HCT116 (cell line): ENCODE measurements at regions not wholly inside any gene's neighbourhood (a gene's known extent, or its start where the extent isn't known, plus 50 kb on each side); places are given as distances from the start of the nearest gene placed in this dataset.

Experiments
- ATAC-seq: fragments of 200-7000 bp; cut with Tn5 transposase; 2 replicates; pipeline ENCODE4 v1.9.1; 2020; ENCODE audit warnings: mild to moderate bottlenecking, moderate library complexity
- BruUV-seq: library from RNA; stranded (reverse); fragments of 400-500 nt; replicated peaks from 2 replicates; lab custom pipeline; 2021; lab: Mats Ljungman, UMichigan
- CTCF ChIA-PET: fragments of 300-600 bp; sonication (Branson Sonifier 250); formaldehyde crosslinking; loops from one replicate; lab custom pipeline; 2021; ENCODE audit warnings: antibody characterized with exemption; lab: Charles Lee
- POLR2A ChIA-PET: fragments of 300-600, 350-600 bp; sonication (Branson Sonifier 250); formaldehyde crosslinking; loops from one replicate; lab custom pipeline; 2021; ENCODE audit warnings: antibody characterized with exemption; lab: Charles Lee
- RAD21 ChIA-PET, 2 experiments: fragments of 300-600 bp; sonication (Branson Sonifier 250); formaldehyde crosslinking; loops; one replicate each; lab custom pipeline; 2023; ENCODE audit warnings: low total read pairs in 2 of 2; ENCODE audit not compliant: uncharacterized antibody in 2 of 2, unreplicated experiment in 2 of 2, low non-redundant PET in 1 of 2; lab: Charles Lee
- DNase-seq: peaks from one replicate; pipeline ENCODE4 v3.0.0-alpha.2; 2010; ENCODE audit warnings: low read depth, low spot score
- H2AFZ ChIP-seq: fragments of 200-600 bp; shearing (Covaris generic), sonication (generic); 2 replicates; pipeline ENCODE4 v1.6.1; 2017; ENCODE audit warnings: low read depth, mixed run types, mixed read lengths, antibody characterized with exemption, low read length; ENCODE audit not compliant: poor library complexity, severe bottlenecking
- H3K27ac ChIP-seq: 2 replicates; pipeline ENCODE4 v1.5.1; 2012; ENCODE audit warnings: low read depth, low read length
- H3K27me3 ChIP-seq: fragments of 200-600 bp; sonication (generic); 2 replicates; pipeline ENCODE4 v1.6.1; 2016; ENCODE audit warnings: mixed run types, low read length, mixed read lengths; ENCODE audit not compliant: insufficient read depth
- H3K36me3 ChIP-seq, 2 experiments: fragments of 200-500 bp in 1 of 2; fragments of 200-600 bp in 1 of 2; sonication (Bioruptor generic) in 1 of 2; sonication (generic) in 1 of 2; 2 replicates each; pipeline versions ENCODE4 v1.5.1 to v1.6.1; 2014 to 2016; ENCODE audit warnings: low read length in 2 of 2, inconsistent platforms in 1 of 2, mixed read lengths in 1 of 2, mixed run types in 1 of 2; ENCODE audit not compliant: insufficient read depth in 2 of 2, control insufficient read depth in 1 of 2
- H3K4me1 ChIP-seq, 2 experiments: fragments of 200-600 bp in 1 of 2; sonication (generic) in 1 of 2; 2 replicates each; pipeline versions ENCODE4 v1.5.1 to v1.6.1; 2012 to 2017; ENCODE audit warnings: low read length in 2 of 2, inconsistent platforms in 1 of 2, mild to moderate bottlenecking in 1 of 2, mixed read lengths in 1 of 2, mixed run types in 1 of 2, moderate library complexity in 1 of 2; ENCODE audit not compliant: insufficient read depth in 2 of 2, control insufficient read depth in 1 of 2
- H3K4me2 ChIP-seq: fragments of 200-600 bp; sonication (generic); 2 replicates; pipeline ENCODE4 v1.6.1; 2017; ENCODE audit warnings: mixed run types, low read length, mixed read lengths
- H3K4me3 ChIP-seq, 2 experiments: fragments of 200-600 bp in 1 of 2; sonication (generic) in 1 of 2; replicated peaks in 1 of 2; 2 replicates each; pipeline ENCODE4 v1.5.1; 2011 to 2016; ENCODE audit warnings: low read length in 2 of 2, control low read depth in 1 of 2, low read depth in 1 of 2, mild to moderate bottlenecking in 1 of 2, mixed read lengths in 1 of 2, mixed run types in 1 of 2
- H3K79me2 ChIP-seq: fragments of 200-600 bp; sonication (generic); 2 replicates; pipeline ENCODE4 v1.6.1; 2017; ENCODE audit warnings: mild to moderate bottlenecking, mixed run types, low read length, moderate library complexity, mixed read lengths; ENCODE audit not compliant: insufficient read depth
- H3K9ac ChIP-seq: fragments of 200-600 bp; sonication (generic); 2 replicates; pipeline ENCODE4 v1.6.1; 2016; ENCODE audit warnings: low read length, mixed read lengths
- H3K9me2 ChIP-seq: fragments of 200-600 bp; sonication (generic), shearing (Covaris generic); 2 replicates; pipeline ENCODE4 v1.6.1; 2017; ENCODE audit warnings: mixed run types, mild to moderate bottlenecking, moderate library complexity; ENCODE audit not compliant: insufficient read depth
- H3K9me3 ChIP-seq, 2 experiments: fragments of 200-500 bp in 1 of 2; fragments of 200-600 bp in 1 of 2; sonication (Bioruptor generic) in 1 of 2; sonication (generic) in 1 of 2; 2 replicates each; pipeline ENCODE4 v1.6.1; 2014 to 2017; ENCODE audit warnings: low read length in 2 of 2, mixed read lengths in 2 of 2, inconsistent platforms in 1 of 2, low read depth in 1 of 2, mild to moderate bottlenecking in 1 of 2, mixed run types in 1 of 2, moderate library complexity in 1 of 2; ENCODE audit not compliant: control insufficient read depth in 1 of 2, insufficient read depth in 1 of 2
- H4K20me1 ChIP-seq: fragments of 200-600 bp; sonication (generic), shearing (Covaris generic); 2 replicates; pipeline ENCODE4 v1.6.1; 2017; ENCODE audit warnings: mixed run types, mild to moderate bottlenecking, moderate library complexity; ENCODE audit not compliant: insufficient read depth
- ATF3 ChIP-seq: IDR thresholded peaks from 2 replicates; pipeline ENCODE4 v1.6.1; 2012
- CBX3 ChIP-seq: IDR thresholded peaks from 2 replicates; pipeline ENCODE4 v1.6.1; 2012; ENCODE audit warnings: low read depth
- EZH2 ChIP-seq: fragments of 200-600 bp; sonication (generic); IDR thresholded peaks from 2 replicates; pipeline ENCODE4 v1.6.1; 2017; ENCODE audit warnings: antibody characterized with exemption, mixed run types
- EZH2phosphoT487 ChIP-seq: fragments of 200-600 bp; IDR thresholded peaks from 2 replicates; pipeline ENCODE4 v1.6.1; 2018; ENCODE audit warnings: antibody characterized with exemption, borderline replicate concordance
- JUND ChIP-seq: IDR thresholded peaks from 2 replicates; pipeline ENCODE4 v1.6.1; 2012
- MAX ChIP-seq: IDR thresholded peaks from 2 replicates; pipeline ENCODE4 v1.6.1; 2012
- POLR2AphosphoS5 ChIP-seq: IDR thresholded peaks from 2 replicates; pipeline ENCODE4 v1.6.1; 2011; ENCODE audit warnings: mild to moderate bottlenecking, low read depth, low read length, moderate library complexity
- RAD21 ChIP-seq: IDR thresholded peaks from 2 replicates; pipeline ENCODE4 v1.6.1; 2012; ENCODE audit warnings: low read depth, mild to moderate bottlenecking
- REST ChIP-seq: IDR thresholded peaks from 2 replicates; pipeline ENCODE4 v1.6.1; 2012; ENCODE audit warnings: low read depth
- SIN3A ChIP-seq: IDR thresholded peaks from 2 replicates; pipeline ENCODE4 v1.6.1; 2012; ENCODE audit warnings: low read depth
- SP1 ChIP-seq: IDR thresholded peaks from 2 replicates; pipeline ENCODE4 v1.6.1; 2012; ENCODE audit warnings: low read depth
- SRF ChIP-seq: IDR thresholded peaks from 2 replicates; pipeline ENCODE4 v1.6.1; 2012; ENCODE audit warnings: low read depth
- TCF7L2 ChIP-seq: IDR thresholded peaks from 2 replicates; pipeline ENCODE4 v1.7.0; 2011; ENCODE audit warnings: borderline replicate concordance, inconsistent platforms; ENCODE audit not compliant: insufficient read depth, insufficient read length; ENCODE audit errors: extremely low read depth
- ZBTB33 ChIP-seq: IDR thresholded peaks from 2 replicates; pipeline ENCODE4 v1.6.1; 2011; ENCODE audit warnings: mild to moderate bottlenecking, low read length, moderate library complexity; ENCODE audit not compliant: insufficient replicate concordance; ENCODE audit errors: extremely low read depth
- intact Hi-C: fragments of 100-400 bp; cut with micrococcal nuclease; formaldehyde crosslinking; loops from 2 replicates; pipeline ENCODE4 v1.10.0; 2022

- TF ChIP-seq REST, result no peak
Measured at GRCh38 chr9:106321394-106322180, 541.4 kb upstream of the ZNF462 start (continued).

GRCh38 chr9:106322706-106323245 lies 540.2 kb upstream of the ZNF462 start:
- intact Hi-C loops, result no loop called here
- H3K4me2 ChIP-seq, result no peak overlapping the region
- ChIA-PET RAD21 (no interaction called here), CTCF (no interaction called here), POLR2A (no interaction called here)
- H4K20me1 ChIP-seq, result no peaks in the 10 kb centered on the region
- BruUV-seq, result no TSS peak
- H2AFZ ChIP-seq, result no peak overlapping the region
- no peak overlapping the region for H3K9ac ChIP-seq
- H3K27ac ChIP-seq, result no peak overlapping the region
- no peaks in the 10 kb centered on the region for H3K9me3 ChIP-seq
- H3K36me3 ChIP-seq, result no peaks in the 10 kb centered on the region
- DNase-seq (no peak), ATAC-seq (no peak)
- H3K9me2 ChIP-seq, result no peaks in the 10 kb centered on the region
- H3K4me1 ChIP-seq, result no peaks in the 10 kb centered on the region
- H3K27me3 ChIP-seq, result peaks cover 20% of the 10 kb centered on the region; the same call in 1 of the 2 replicates
- H3K4me3 ChIP-seq, result no peak overlapping the region
- H3K79me2 ChIP-seq, result no peaks in the 10 kb centered on the region
- TF ChIP-seq EZH2phosphoT487 (no peak), EZH2 (no peak), SIN3A (no peak), CBX3 (no peak), ATF3 (no peak), JUND (no peak), REST (no peak), ZBTB33 (no peak), POLR2AphosphoS5 (no peak), SP1 (no peak), RAD21 (no peak), TCF7L2 (no peak), MAX (no peak), SRF (no peak)
